ENCODE measurements at regions not wholly inside any gene's neighbourhood (a gene's known extent, or its start where the extent isn't known, plus 50 kb on each side); places are given as distances from the start of the nearest gene placed in this dataset.
"Not testable (repeated sequence)": the region's sequence is repeated elsewhere in the genome, so short reads cannot be mapped to it uniquely, and the experiment has no call there.

DNA sequence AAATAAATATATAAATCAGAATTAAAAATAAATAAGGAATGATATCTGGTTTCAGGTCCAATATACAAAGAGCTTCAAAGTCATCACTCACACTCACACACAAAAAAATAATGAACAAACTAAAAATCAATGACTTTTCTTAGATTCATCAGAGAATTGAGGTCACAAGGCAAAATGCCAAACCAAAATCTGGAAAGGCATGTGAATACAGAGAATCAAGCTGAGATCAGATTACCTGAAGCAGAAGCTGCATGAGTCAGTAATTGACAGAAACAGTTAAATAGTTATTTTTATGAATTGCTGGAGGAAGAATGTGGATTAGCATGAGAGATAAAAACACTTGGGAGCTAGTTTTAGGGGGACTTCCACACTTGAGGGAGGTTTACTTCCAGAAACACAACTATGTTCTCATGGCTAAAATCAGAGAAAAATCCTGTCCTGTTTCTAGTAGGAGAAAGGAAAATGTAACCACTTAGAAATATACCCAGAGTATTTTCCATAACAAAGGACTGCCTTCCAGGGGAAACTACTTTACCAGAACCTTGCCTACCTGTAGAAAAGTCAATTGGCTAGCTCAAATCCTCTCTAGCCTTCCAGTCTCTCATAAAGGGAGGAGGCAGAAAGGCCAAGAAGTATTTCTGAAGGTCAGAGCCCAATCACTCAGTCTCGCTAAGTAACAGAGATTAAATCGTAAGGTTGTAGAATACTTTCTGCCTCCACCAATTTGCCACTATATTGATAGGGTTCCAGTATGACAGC, 536.6 kb upstream of the NR5A2 start:
- Histone ChIP-seq H3K9me3 (peaks cover 0 to 11% (median 0%) of the 10 kb centered on the region in 3 donors), H3K27me3 (no peaks in the 10 kb centered on the region), H3K4me1 (no peaks in the 10 kb centered on the region), H3K27ac (no peak overlapping the region), H3K4me3 (no peak overlapping the region), H3K36me3 (no peaks in the 10 kb centered on the region)
- intact Hi-C loops (cut with DNase I; ENCODE audit: low total_unique reads), result no loop called here
- TF ChIP-seq, protein P1, sequence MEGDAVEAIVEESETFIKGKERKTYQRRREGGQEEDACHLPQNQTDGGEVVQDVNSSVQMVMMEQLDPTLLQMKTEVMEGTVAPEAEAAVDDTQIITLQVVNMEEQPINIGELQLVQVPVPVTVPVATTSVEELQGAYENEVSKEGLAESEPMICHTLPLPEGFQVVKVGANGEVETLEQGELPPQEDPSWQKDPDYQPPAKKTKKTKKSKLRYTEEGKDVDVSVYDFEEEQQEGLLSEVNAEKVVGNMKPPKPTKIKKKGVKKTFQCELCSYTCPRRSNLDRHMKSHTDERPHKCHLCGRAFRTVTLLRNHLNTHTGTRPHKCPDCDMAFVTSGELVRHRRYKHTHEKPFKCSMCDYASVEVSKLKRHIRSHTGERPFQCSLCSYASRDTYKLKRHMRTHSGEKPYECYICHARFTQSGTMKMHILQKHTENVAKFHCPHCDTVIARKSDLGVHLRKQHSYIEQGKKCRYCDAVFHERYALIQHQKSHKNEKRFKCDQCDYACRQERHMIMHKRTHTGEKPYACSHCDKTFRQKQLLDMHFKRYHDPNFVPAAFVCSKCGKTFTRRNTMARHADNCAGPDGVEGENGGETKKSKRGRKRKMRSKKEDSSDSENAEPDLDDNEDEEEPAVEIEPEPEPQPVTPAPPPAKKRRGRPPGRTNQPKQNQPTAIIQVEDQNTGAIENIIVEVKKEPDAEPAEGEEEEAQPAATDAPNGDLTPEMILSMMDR (IDR thresholded peaks at IDR 0.05), result no peak
- DNase-seq, result no peak

DNA sequence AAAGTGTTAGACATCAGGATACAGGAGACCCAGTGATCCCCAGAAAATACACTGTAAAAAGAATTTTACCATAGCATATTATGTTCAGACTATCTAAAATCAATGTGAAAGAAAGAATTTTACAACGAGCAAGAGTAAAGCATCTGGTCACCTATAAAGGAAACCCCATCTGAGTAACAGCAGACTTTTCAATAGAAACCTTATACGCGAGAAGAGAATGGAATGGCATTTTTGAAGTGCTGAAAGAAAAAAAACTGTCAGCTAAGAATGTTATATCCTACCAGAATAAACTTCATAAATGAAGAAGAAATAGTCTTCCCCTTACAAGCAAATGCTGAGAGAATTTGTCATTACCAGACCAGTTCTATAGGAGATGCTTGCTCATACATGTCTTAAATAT, 532.1 kb upstream of the NR5A2 start:
- Histone ChIP-seq H3K9me3 (peaks cover 0 to 11% (median 0%) of the 10 kb centered on the region in 3 donors), H3K27me3 (no peaks in the 10 kb centered on the region), H3K27ac (no peak overlapping the region), H3K4me3 (no peak overlapping the region), H3K4me1 (no peaks in the 10 kb centered on the region), H3K36me3 (no peaks in the 10 kb centered on the region)
- intact Hi-C loops (cut with DNase I; ENCODE audit: low total_unique reads), result no loop called here
- DNase-seq, result no peak
- TF ChIP-seq, protein P1 (IDR thresholded peaks at IDR 0.05), result no peak

GRCh38 chr1:199498802-199499201, 528.7 kb upstream of the NR5A2 start:
- H3K4me1 ChIP-seq; H3K4me3 ChIP-seq; intact Hi-C loops (cut with DNase I; ENCODE audit: low total_unique reads); H3K27me3 ChIP-seq; H3K36me3 ChIP-seq; H3K27ac ChIP-seq; DNase-seq; H3K9me3 ChIP-seq: not testable (repeated sequence)

DNA sequence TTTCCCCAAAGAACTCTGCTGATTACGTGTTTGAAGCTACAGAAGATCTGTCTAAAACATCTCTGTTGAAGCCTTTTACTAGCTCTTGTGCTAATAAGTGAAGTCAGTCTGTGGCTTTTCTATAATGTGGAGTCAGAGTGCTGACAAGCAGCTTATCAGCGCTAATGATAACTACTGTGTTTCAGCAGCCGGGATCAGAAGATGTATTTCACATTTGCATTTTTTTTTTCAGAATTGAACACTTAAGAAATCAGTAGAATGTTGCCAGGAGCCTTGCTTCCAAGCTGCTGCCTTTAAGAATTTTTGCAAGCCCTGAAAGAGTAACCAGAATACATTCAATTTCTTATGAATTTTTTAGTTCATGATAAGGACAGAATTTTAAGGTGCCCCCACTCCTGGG, 519.4 kb upstream of the NR5A2 start:
- Histone ChIP-seq H3K27me3 (no peaks in the 10 kb centered on the region), H3K36me3 (no peaks in the 10 kb centered on the region), H3K9me3 (no peaks in the 10 kb centered on the region), H3K4me3 (no peak overlapping the region), H3K27ac (no peak overlapping the region), H3K4me1 (no peaks in the 10 kb centered on the region)
- DNase-seq, result no peak
- TF ChIP-seq, protein P1 (IDR thresholded peaks at IDR 0.05), result no peak
- intact Hi-C loops (cut with DNase I; ENCODE audit: low total_unique reads), result no loop called here

GRCh38 chr1:199508653-199509052, 518.9 kb upstream of the NR5A2 start:
- no peaks in the 10 kb centered on the region for H3K36me3 ChIP-seq
- TF ChIP-seq, protein P1 (IDR thresholded peaks at IDR 0.05), result no peak
- no peak overlapping the region for H3K4me3 ChIP-seq
- intact Hi-C loops (cut with DNase I; ENCODE audit: low total_unique reads), result no loop called here
- DNase-seq, result no peak
- H3K27me3 ChIP-seq, result no peaks in the 10 kb centered on the region
- no peaks in the 10 kb centered on the region for H3K9me3 ChIP-seq
- H3K4me1 ChIP-seq, result no peaks in the 10 kb centered on the region
- no peak overlapping the region for H3K27ac ChIP-seq

GRCh38 chr1:199509456-199509855, 518.1 kb upstream of the NR5A2 start:
- intact Hi-C loops (cut with DNase I; ENCODE audit: low total_unique reads), result no loop called here
- Histone ChIP-seq H3K4me1 (no peaks in the 10 kb centered on the region), H3K9me3 (no peaks in the 10 kb centered on the region), H3K27me3 (no peaks in the 10 kb centered on the region), H3K4me3 (no peak overlapping the region), H3K36me3 (no peaks in the 10 kb centered on the region), H3K27ac (no peak overlapping the region)
- DNase-seq, result no peak
- TF ChIP-seq, protein P1 (IDR thresholded peaks at IDR 0.05), result no peak

Data from tibial artery (tissue), 4 donors.